ENCODE measurements at regions not wholly inside any gene's neighbourhood (a gene's known extent, or its start where the extent isn't known, plus 50 kb on each side); places are given as distances from the start of the nearest gene placed in this dataset.

DNA sequence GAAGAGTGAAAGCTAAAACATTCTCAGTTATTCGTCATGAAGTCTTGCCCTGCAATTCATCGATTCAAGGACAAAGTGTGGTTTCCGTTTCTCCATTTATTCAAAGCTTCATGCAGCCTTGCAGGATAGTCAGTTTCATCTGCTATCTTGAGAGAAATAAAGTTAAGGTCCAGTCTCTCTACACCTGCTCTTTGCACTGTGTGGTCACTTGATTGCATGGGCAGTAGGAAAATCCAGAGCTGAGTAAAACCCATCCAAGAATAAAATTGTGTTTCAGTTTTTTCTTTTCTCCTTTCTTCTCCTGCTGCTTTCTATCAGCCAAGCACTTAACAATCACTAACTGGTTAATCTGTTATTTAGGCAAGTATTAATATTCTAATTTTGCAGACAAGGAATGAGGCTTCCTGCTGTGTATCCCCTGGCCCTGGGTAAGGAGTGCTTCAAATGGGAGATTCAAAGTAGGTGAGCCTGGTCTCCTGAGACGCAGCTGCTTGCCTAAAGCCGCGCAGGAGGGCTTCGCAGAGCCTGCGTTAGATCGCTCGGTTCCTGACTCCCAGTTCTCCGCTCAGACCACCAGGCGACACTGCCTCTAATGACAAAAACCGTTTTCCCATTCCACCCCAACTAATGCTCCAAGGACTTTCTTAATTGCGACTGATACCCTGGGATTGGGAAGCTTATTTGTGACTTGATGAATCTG is 808.3 kb downstream of the TFAP2A start:
- intact Hi-C loops (cut with micrococcal nuclease), result no loop called here
- WGBS, 2 experiments (ENCODE audit: extremely low coverage in 2 of 2, insufficient read length in 1 of 2), result no CpG with 5 or more reads among the region's 14 CpGs
- ChIA-PET POLR2A (ENCODE audit: unreplicated experiment) (interaction anchor here (0.6 kb wide), 2 partner anchors 1271 to 1942 kb away, joined by 3 to 4 read pairs; no protein-coding TSS in a partner anchor), CTCF (no interaction called here)
- Histone ChIP-seq H3K36me3 (ENCODE audit: control insufficient read depth, insufficient read depth, low read length) (no peaks in the 10 kb centered on the region), H3K9ac (ENCODE audit: low read depth, low read length) (no peak overlapping the region), H3K27me3 (ENCODE audit: control insufficient read depth, insufficient read depth, low read length) (no peaks in the 10 kb centered on the region), H3K56ac (ENCODE audit: extremely low read depth, insufficient read depth, low read length) (no peak overlapping the region), H3K4me1 (ENCODE audit: control insufficient read depth, insufficient read depth, low read length) (no peaks in the 10 kb centered on the region), H4K20me1 (ENCODE audit: insufficient read depth, low read length) (no peaks in the 10 kb centered on the region), H2BK5ac (ENCODE audit: low read depth, low read length, poor library complexity, severe bottlenecking) (no peak overlapping the region), H3K4ac (ENCODE audit: low read depth, low read length) (no peak overlapping the region), H2BK120ac (ENCODE audit: low read depth, low read length) (no peak overlapping the region), H2AFZ (replicated peaks; ENCODE audit: low read length, poor library complexity) (peak overlapping the region; percentile 49), H2BK20ac (ENCODE audit: low read depth, low read length) (no peak overlapping the region), H3K14ac (replicated peaks; ENCODE audit: low read depth, low read length) (no peak overlapping the region), H2BK15ac (ENCODE audit: low read depth, low read length) (no peak overlapping the region), H3K18ac (ENCODE audit: low read depth, low read length) (no peak overlapping the region), H4K5ac (ENCODE audit: low read depth, low read length) (no peak overlapping the region), H2AK5ac (ENCODE audit: low read depth, low read length) (no peak overlapping the region), H3K23ac (ENCODE audit: low read depth, low read length) (no peak overlapping the region), H3K9me3 (ENCODE audit: control insufficient read depth, insufficient read depth, low read length) (no peaks in the 10 kb centered on the region), H2AK9ac (replicated peaks; ENCODE audit: low read depth, low read length, poor library complexity) (no peak overlapping the region), H3K79me1 (ENCODE audit: low read depth in 1 of 2, low read length in 2 of 2) (no peaks in the 10 kb centered on the region), H3K4me3 (ENCODE audit: insufficient read depth, low read depth, low read length) (no peak overlapping the region), H3K9me1 (ENCODE audit: insufficient read depth, low read length) (no peaks in the 10 kb centered on the region), H4K8ac (ENCODE audit: low read depth in 2 of 2, low read length in 2 of 2) (no peak overlapping the region), H3K27ac (ENCODE audit: insufficient read depth, low read length) (no peak overlapping the region), H4K91ac (ENCODE audit: insufficient read depth, low read depth, low read length) (no peak overlapping the region), H3K4me2 (ENCODE audit: low read depth, low read length) (no peak overlapping the region)
- dilution Hi-C loops (cut with HindIII; ENCODE audit: low sequenced_read_pairs, unreplicated experiment), result no loop called here
- BruUV-seq (replicated peaks), result no TSS peak
- in situ Hi-C loops (cut with MboI; ENCODE audit: low sequenced_read_pairs), result no loop called here
- TF ChIP-seq POLR2A (IDR thresholded peaks at IDR 0.05; ENCODE audit: low read depth, low read length) (no peak), RCOR1 (IDR thresholded peaks at IDR 0.05; ENCODE audit: insufficient replicate concordance, low read length) (no peak), MAZ (IDR thresholded peaks at IDR 0.05; ENCODE audit: borderline replicate concordance, low read depth, low read length) (no peak), RFX5 (IDR thresholded peaks at IDR 0.05; ENCODE audit: low read depth, low read length) (no peak), CHD1 (IDR thresholded peaks at IDR 0.05; ENCODE audit: low read depth, low read length) (no peak), RAD21 (IDR thresholded peaks at IDR 0.05; ENCODE audit: low read length) (no peak)
- TF ChIP-seq, protein P1, sequence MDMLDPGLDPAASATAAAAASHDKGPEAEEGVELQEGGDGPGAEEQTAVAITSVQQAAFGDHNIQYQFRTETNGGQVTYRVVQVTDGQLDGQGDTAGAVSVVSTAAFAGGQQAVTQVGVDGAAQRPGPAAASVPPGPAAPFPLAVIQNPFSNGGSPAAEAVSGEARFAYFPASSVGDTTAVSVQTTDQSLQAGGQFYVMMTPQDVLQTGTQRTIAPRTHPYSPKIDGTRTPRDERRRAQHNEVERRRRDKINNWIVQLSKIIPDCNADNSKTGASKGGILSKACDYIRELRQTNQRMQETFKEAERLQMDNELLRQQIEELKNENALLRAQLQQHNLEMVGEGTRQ (IDR thresholded peaks at IDR 0.05; ENCODE audit: low read depth, low read length), result no peak
- TF ChIP-seq, protein P2, sequence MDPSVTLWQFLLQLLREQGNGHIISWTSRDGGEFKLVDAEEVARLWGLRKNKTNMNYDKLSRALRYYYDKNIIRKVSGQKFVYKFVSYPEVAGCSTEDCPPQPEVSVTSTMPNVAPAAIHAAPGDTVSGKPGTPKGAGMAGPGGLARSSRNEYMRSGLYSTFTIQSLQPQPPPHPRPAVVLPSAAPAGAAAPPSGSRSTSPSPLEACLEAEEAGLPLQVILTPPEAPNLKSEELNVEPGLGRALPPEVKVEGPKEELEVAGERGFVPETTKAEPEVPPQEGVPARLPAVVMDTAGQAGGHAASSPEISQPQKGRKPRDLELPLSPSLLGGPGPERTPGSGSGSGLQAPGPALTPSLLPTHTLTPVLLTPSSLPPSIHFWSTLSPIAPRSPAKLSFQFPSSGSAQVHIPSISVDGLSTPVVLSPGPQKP (IDR thresholded peaks at IDR 0.05; ENCODE audit: borderline replicate concordance, low read depth, low read length), result no peak
- no peak for DNase-seq
- ATAC-seq (ENCODE audit: low read depth), result no peak
